B cell (primary cell): ENCODE measurements at regions not wholly inside any gene's neighbourhood (a gene's known extent, or its start where the extent isn't known, plus 50 kb on each side); places are given as distances from the start of the nearest gene placed in this dataset.

ENCODE experiments used
- ATAC-seq: fragments of 200-7000 bp; cut with Tn5 transposase; one replicate; pipeline ENCODE4 v1.10.0; 2021; ENCODE audit warnings: low read depth, mild to moderate bottlenecking, moderate number of reproducible peaks, moderate library complexity
- CTCF ChIA-PET: fragments of 350-600 bp; sonication (Branson Sonifier 250); formaldehyde crosslinking; loops from one replicate; lab custom pipeline; 2021; ENCODE audit warnings: antibody characterized with exemption, inconsistent platforms; lab: Charles Lee
- POLR2A ChIA-PET: fragments of 350-600 bp; sonication (Branson Sonifier 250); formaldehyde crosslinking; loops from one replicate; lab custom pipeline; 2021; ENCODE audit warnings: antibody characterized with exemption; lab: Charles Lee
- DNase-seq: peaks from one replicate; pipeline ENCODE4 v3.0.0; 2013
- H2AFZ ChIP-seq: 2 replicates; pipeline ENCODE4 v1.6.1; 2012; ENCODE audit warnings: mild to moderate bottlenecking, low read depth, low read length; ENCODE audit not compliant: insufficient read depth, poor library complexity, severe bottlenecking
- H3K27ac ChIP-seq, 2 donors: 1 replicate in 1 of 2; 2 replicates in 1 of 2; pipeline ENCODE4 v1.5.1; 2012 to 2013; ENCODE audit warnings: low read length in 2 of 2, mild to moderate bottlenecking in 2 of 2, moderate library complexity in 1 of 2
- H3K27me3 ChIP-seq, 4 experiments: fragments of 200-600 bp in 1 of 4; sonication (generic) in 1 of 4; replicated peaks in 1 of 4; 1 replicate in 2 of 4; 2 replicates in 2 of 4; pipeline versions ENCODE4 v1.6.1 to v1.7.0; 2013 to 2016; ENCODE audit warnings: low read length in 3 of 4, mild to moderate bottlenecking in 2 of 4, mixed read lengths in 1 of 4, moderate library complexity in 1 of 4; ENCODE audit not compliant: insufficient read depth in 4 of 4, control insufficient read depth in 3 of 4; ENCODE audit errors: control extremely low read depth in 1 of 4
- H3K36me3 ChIP-seq, 2 experiments: replicated peaks in 1 of 2; 1 replicate in 1 of 2; 2 replicates in 1 of 2; pipeline versions ENCODE4 v1.6.1 to v1.7.1; 2013; ENCODE audit warnings: low read length in 1 of 2; ENCODE audit not compliant: insufficient read depth in 2 of 2, control insufficient read depth in 1 of 2; ENCODE audit errors: control extremely low read depth in 1 of 2, extremely low read depth in 1 of 2
- H3K4me1 ChIP-seq, 2 donors: fragments of 200-600 bp in 1 of 2; sonication (generic) in 1 of 2; 1 replicate in 1 of 2; 2 replicates in 1 of 2; pipeline versions ENCODE4 v1.5.1 to v1.6.1; 2013 to 2017; ENCODE audit warnings: low read length in 2 of 2; ENCODE audit not compliant: control insufficient read depth in 2 of 2, insufficient read depth in 2 of 2
- H3K4me2 ChIP-seq: replicated peaks from 2 replicates; pipeline ENCODE3; 2012; ENCODE audit warnings: mild to moderate bottlenecking, low read depth, low read length; ENCODE audit not compliant: poor library complexity, severe bottlenecking
- H3K4me3 ChIP-seq, 5 experiments: fragments of 200-600 bp in 1 of 5; sonication (generic) in 1 of 5; 1 replicate in 3 of 5; 2 replicates in 2 of 5; pipeline versions ENCODE4 v1.5.1 to v1.7.0; 2011 to 2016; ENCODE audit warnings: low read length in 4 of 5, mild to moderate bottlenecking in 4 of 5, low read depth in 2 of 5, control low read depth in 1 of 5, moderate library complexity in 1 of 5; ENCODE audit not compliant: insufficient read depth in 1 of 5; ENCODE audit errors: control extremely low read depth in 1 of 5, extremely low read depth in 1 of 5
- H3K79me2 ChIP-seq: fragments of 200-600 bp; sonication (generic); one replicate; pipeline ENCODE4 v1.6.0; 2016; ENCODE audit warnings: low read length; ENCODE audit not compliant: control insufficient read depth, insufficient read depth
- H3K9ac ChIP-seq: fragments of 200-600 bp; sonication (generic); 2 replicates; pipeline ENCODE4 v1.6.1; 2017; ENCODE audit warnings: mild to moderate bottlenecking, low read length, moderate library complexity
- H3K9me3 ChIP-seq, 3 donors: one replicate each; pipeline versions ENCODE4 v1.6.1 to v1.7.1; 2013; ENCODE audit warnings: low read length in 2 of 3; ENCODE audit not compliant: control insufficient read depth in 2 of 3, insufficient read depth in 1 of 3; ENCODE audit errors: control extremely low read depth in 1 of 3
- H4K20me1 ChIP-seq: 2 replicates; pipeline ENCODE4 v1.6.0; 2012; ENCODE audit warnings: mild to moderate bottlenecking, low read length; ENCODE audit not compliant: insufficient read depth, control insufficient read depth, poor library complexity, severe bottlenecking
- H3K27ac Mint-ChIP-seq: one replicate; pipeline ENCODE4 v1.8.0; 2021; ENCODE audit warnings: mixed read lengths
- H3K27me3 Mint-ChIP-seq: one replicate; pipeline ENCODE4 v1.8.0; 2021; ENCODE audit warnings: mixed read lengths
- H3K4me1 Mint-ChIP-seq: one replicate; pipeline ENCODE4 v1.8.0; 2021; ENCODE audit warnings: mixed read lengths
- H3K4me3 Mint-ChIP-seq: one replicate; pipeline ENCODE4 v1.8.0; 2021; ENCODE audit warnings: mixed read lengths
- H3K9me3 Mint-ChIP-seq: one replicate; pipeline ENCODE4 v1.8.0; 2022; ENCODE audit warnings: mixed read lengths; ENCODE audit not compliant: insufficient read depth
- EZH2 ChIP-seq: IDR thresholded peaks from 2 replicates; pipeline ENCODE4 v1.6.1; 2012; ENCODE audit warnings: borderline replicate concordance, low read depth, mild to moderate bottlenecking, moderate library complexity, low read length; ENCODE audit not compliant: insufficient read depth, poor library complexity, severe bottlenecking
- WGBS: methylation state at CpG from one replicate; pipeline ENCODE4 v1.1.5; 2013; ENCODE audit warnings: missing lambda C conversion rate; ENCODE audit not compliant: insufficient coverage; 5-methylcytosine and 5-hydroxymethylcytosine counted together
- intact Hi-C: fragments of 100-400 bp; cut with micrococcal nuclease; formaldehyde crosslinking; loops from one replicate; pipeline ENCODE4 v1.10.0; 2022
- TF ChIP-seq, protein P1 (sequence below): fragments of 200-600 bp; IDR thresholded peaks from one replicate; pipeline ENCODE4 v1.8.0; 2022; ENCODE audit warnings: antibody characterized with exemption, mild to moderate bottlenecking

DNA sequence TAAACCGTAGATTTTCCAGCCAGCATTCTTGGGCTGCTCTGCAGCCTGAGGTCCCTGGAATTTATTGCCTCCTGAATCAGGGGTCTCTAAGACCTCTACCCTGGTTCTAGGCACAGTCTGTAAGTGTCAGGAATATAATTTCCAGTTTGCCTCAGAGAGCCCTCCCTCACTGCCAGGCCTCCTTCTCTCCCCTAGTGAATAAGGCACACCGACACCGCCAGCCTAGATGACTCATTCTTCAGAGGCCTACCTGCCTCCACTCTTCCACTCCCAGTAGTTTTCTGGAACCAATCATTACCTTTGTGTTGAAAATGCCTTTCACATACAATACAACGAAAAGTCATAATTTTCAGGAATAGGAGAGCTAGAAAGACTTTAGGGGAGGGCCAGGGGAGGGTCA, 50.3 kb upstream of the ARHGEF9 start:
- H3K4me3 Mint-ChIP-seq: no peak overlapping the region
- H3K4me1 Mint-ChIP-seq: no peaks in the 10 kb centered on the region
- CTCF ChIA-PET: no interaction called here
- TF ChIP-seq, protein P1, sequence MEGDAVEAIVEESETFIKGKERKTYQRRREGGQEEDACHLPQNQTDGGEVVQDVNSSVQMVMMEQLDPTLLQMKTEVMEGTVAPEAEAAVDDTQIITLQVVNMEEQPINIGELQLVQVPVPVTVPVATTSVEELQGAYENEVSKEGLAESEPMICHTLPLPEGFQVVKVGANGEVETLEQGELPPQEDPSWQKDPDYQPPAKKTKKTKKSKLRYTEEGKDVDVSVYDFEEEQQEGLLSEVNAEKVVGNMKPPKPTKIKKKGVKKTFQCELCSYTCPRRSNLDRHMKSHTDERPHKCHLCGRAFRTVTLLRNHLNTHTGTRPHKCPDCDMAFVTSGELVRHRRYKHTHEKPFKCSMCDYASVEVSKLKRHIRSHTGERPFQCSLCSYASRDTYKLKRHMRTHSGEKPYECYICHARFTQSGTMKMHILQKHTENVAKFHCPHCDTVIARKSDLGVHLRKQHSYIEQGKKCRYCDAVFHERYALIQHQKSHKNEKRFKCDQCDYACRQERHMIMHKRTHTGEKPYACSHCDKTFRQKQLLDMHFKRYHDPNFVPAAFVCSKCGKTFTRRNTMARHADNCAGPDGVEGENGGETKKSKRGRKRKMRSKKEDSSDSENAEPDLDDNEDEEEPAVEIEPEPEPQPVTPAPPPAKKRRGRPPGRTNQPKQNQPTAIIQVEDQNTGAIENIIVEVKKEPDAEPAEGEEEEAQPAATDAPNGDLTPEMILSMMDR: no peak
- TF ChIP-seq EZH2: no peak
- POLR2A ChIA-PET: no interaction called here
- Histone ChIP-seq H2AFZ (no peak overlapping the region), H3K9ac (no peak overlapping the region), H4K20me1 (no peaks in the 10 kb centered on the region), H3K36me3 (no peaks in the 10 kb centered on the region), H3K4me1 (no peaks in the 10 kb centered on the region), H3K79me2 (no peaks in the 10 kb centered on the region), H3K27ac (no peak overlapping the region), H3K4me3 (no peak overlapping the region), H3K4me2 (no peak overlapping the region), H3K27me3 (no peaks in the 10 kb centered on the region), H3K9me3 (no peaks in the 10 kb centered on the region)
- H3K27ac Mint-ChIP-seq: no peak overlapping the region
- intact Hi-C loops: no loop called here
- H3K9me3 Mint-ChIP-seq: no peaks in the 10 kb centered on the region
- WGBS: 100% methylated on average over 2 of the region's 4 CpGs
- no peaks in the 10 kb centered on the region for H3K27me3 Mint-ChIP-seq
- no peak for DNase-seq
- ATAC-seq: no peak
